Esophagus muscularis mucosa (tissue), 4 donors: ENCODE measurements at regions not wholly inside any gene's neighbourhood (a gene's known extent, or its start where the extent isn't known, plus 50 kb on each side); places are given as distances from the start of the nearest gene placed in this dataset.
"Not testable (repeated sequence)": the region's sequence is repeated elsewhere in the genome, so short reads cannot be mapped to it uniquely, and the experiment has no call there.

Experiments used
- DNase-seq: peaks from one replicate; pipeline ENCODE4 v3.0.0-alpha.2; 2017; ENCODE audit errors: extremely low spot score
- H3K27ac ChIP-seq, 4 donors: fragments of 200-600 bp; sonication (generic); replicated peaks in 1 of 4; 1 replicate in 3 of 4; 2 replicates in 1 of 4; pipeline ENCODE4 v1.5.1; 2016 to 2019; ENCODE audit warnings: mild to moderate bottlenecking in 1 of 4
- H3K27me3 ChIP-seq, 4 donors: fragments of 200-600 bp; sonication (generic); one replicate each; pipeline versions ENCODE4 v1.5.1 to v1.6.0; 2016 to 2019
- H3K36me3 ChIP-seq, 4 donors: fragments of 200-600 bp; sonication (generic); one replicate each; pipeline ENCODE4 v1.5.1; 2016 to 2019
- H3K4me1 ChIP-seq, 4 donors: fragments of 200-600 bp; sonication (generic); one replicate each; pipeline ENCODE4 v1.5.1; 2016 to 2019
- H3K4me3 ChIP-seq, 4 donors: fragments of 200-600 bp; sonication (generic); 1 replicate in 2 of 4; 2 replicates in 2 of 4; pipeline ENCODE4 v1.5.1; 2016 to 2019; ENCODE audit warnings: mild to moderate bottlenecking in 4 of 4, moderate library complexity in 1 of 4
- H3K9me3 ChIP-seq, 4 donors: fragments of 200-600 bp; sonication (generic); 1 replicate in 3 of 4; 2 replicates in 1 of 4; pipeline ENCODE4 v1.5.1; 2016 to 2019
- CTCF ChIP-seq, 3 experiments: fragments of 200-600 bp in 2 of 3; fragments of 450-650 bp in 1 of 3; sonication (generic) in 2 of 3; IDR thresholded peaks; one replicate each; pipeline ENCODE4 v1.5.1; 2017 to 2019; ENCODE audit warnings: antibody characterized with exemption in 3 of 3, mild to moderate bottlenecking in 2 of 3, moderate library complexity in 1 of 3
- EP300 ChIP-seq: sonication (generic); formaldehyde crosslinking; IDR thresholded peaks from one replicate; pipeline ENCODE4 v1.6.1; 2017; ENCODE audit warnings: antibody characterized with exemption
- POLR2A ChIP-seq: fragments of 450-650 bp; IDR thresholded peaks from one replicate; pipeline ENCODE4 v1.6.1; 2017; ENCODE audit warnings: antibody characterized with exemption, moderate library complexity, mild to moderate bottlenecking, low read depth
- POLR2AphosphoS5 ChIP-seq, 2 donors: sonication (generic); formaldehyde crosslinking; IDR thresholded peaks; one replicate each; pipeline ENCODE4 v1.6.1; 2017; ENCODE audit warnings: antibody characterized with exemption in 2 of 2
- WGBS: methylation state at CpG from one replicate; pipeline ENCODE4 v1.1.5; 2018; 5-methylcytosine and 5-hydroxymethylcytosine counted together
- intact Hi-C: fragments of 100-400 bp; cut with DNase I; formaldehyde crosslinking; loops from one replicate; pipeline ENCODE4 v1.15.1; 2023

GRCh38 chr3:137330246-137330645 lies 372.5 kb downstream of the IL20RB start:
- TF ChIP-seq EP300, result no peak
- TF ChIP-seq CTCF (IDR thresholded peaks at IDR 0.05), result no peak
- no peak for TF ChIP-seq POLR2A
- TF ChIP-seq POLR2AphosphoS5 (IDR thresholded peaks at IDR 0.05), result no peak
- H3K27ac ChIP-seq, result no peak overlapping the region
- no peak overlapping the region for H3K4me3 ChIP-seq
- WGBS, result 86% methylated on average over 3 of the region's 3 CpGs
- intact Hi-C loops, result no loop called here
- no peaks in the 10 kb centered on the region for H3K9me3 ChIP-seq
- peaks cover 0 to 4% (median 0%) of the 10 kb centered on the region in 4 donors for H3K27me3 ChIP-seq
- DNase-seq, result no peak
- no peaks in the 10 kb centered on the region for H3K4me1 ChIP-seq
- no peaks in the 10 kb centered on the region for H3K36me3 ChIP-seq

- no peak for DNase-seq
- WGBS, result 82% methylated on average over 2 of the region's 2 CpGs
- Histone ChIP-seq H3K4me3 (no peak overlapping the region), H3K36me3 (no peaks in the 10 kb centered on the region), H3K4me1 (no peaks in the 10 kb centered on the region), H3K27ac (no peak overlapping the region), H3K9me3 (no peaks in the 10 kb centered on the region), H3K27me3 (peaks cover 0 to 4% (median 0%) of the 10 kb centered on the region in 4 donors)
- intact Hi-C loops, result no loop called here
- TF ChIP-seq CTCF (IDR thresholded peaks at IDR 0.05) (no peak), EP300 (no peak), POLR2A (no peak), POLR2AphosphoS5 (IDR thresholded peaks at IDR 0.05) (no peak)
Observed at GRCh38 chr3:137332297-137332696, 374.5 kb downstream of the IL20RB start.

- intact Hi-C loops, result no loop called here
- H3K27me3 ChIP-seq, result peaks cover 0 to under 1% (median 0%) of the 10 kb centered on the region in 4 donors
- peaks cover 0 to 5% (median 2%) of the 10 kb centered on the region in 4 donors for H3K9me3 ChIP-seq
- no peak for TF ChIP-seq CTCF (IDR thresholded peaks at IDR 0.05)
- TF ChIP-seq POLR2A, result no peak
- TF ChIP-seq POLR2AphosphoS5 (IDR thresholded peaks at IDR 0.05), result no peak
- TF ChIP-seq EP300, result no peak
- no peaks in the 10 kb centered on the region for H3K36me3 ChIP-seq
- H3K4me1 ChIP-seq, result no peaks in the 10 kb centered on the region
- WGBS, result 33% methylated on average over 7 of the region's 7 CpGs
- H3K4me3 ChIP-seq, result no peak overlapping the region
- DNase-seq, result no peak
- no peak overlapping the region for H3K27ac ChIP-seq
Observed at GRCh38 chr3:137335478-137335877, 377.7 kb downstream of the IL20RB start.

- DNase-seq, H3K27ac ChIP-seq, H3K9me3 ChIP-seq, H3K4me3 ChIP-seq, H3K36me3 ChIP-seq, H3K4me1 ChIP-seq, H3K27me3 ChIP-seq, intact Hi-C loops: not testable (repeated sequence)
- WGBS, result 87% methylated on average over 5 of the region's 5 CpGs
Observed at GRCh38 chr3:137338400-137338799, 380.6 kb downstream of the IL20RB start.

GRCh38 chr3:137343283-137343682 lies 385.5 kb downstream of the IL20RB start:
- TF ChIP-seq POLR2AphosphoS5 (IDR thresholded peaks at IDR 0.05), result no peak
- no peak for TF ChIP-seq CTCF (IDR thresholded peaks at IDR 0.05)
- TF ChIP-seq POLR2A, result no peak
- TF ChIP-seq EP300, result no peak
- Histone ChIP-seq H3K4me3 (no peak overlapping the region), H3K4me1 (no peaks in the 10 kb centered on the region), H3K36me3 (no peaks in the 10 kb centered on the region), H3K27ac (no peak overlapping the region), H3K9me3 (peaks cover 0 to 5% (median 2%) of the 10 kb centered on the region in 4 donors), H3K27me3 (no peaks in the 10 kb centered on the region)
- DNase-seq, result no peak
- intact Hi-C loops, result no loop called here
- WGBS, result 14% methylated on average over 4 of the region's 4 CpGs
